Neural crest cell (in vitro differentiated cells): ENCODE measurements at regions not wholly inside any gene's neighbourhood (a gene's known extent, or its start where the extent isn't known, plus 50 kb on each side); places are given as distances from the start of the nearest gene placed in this dataset.

ENCODE experiments used
- DNase-seq: peaks from one replicate; pipeline ENCODE4 v3.0.0; 2021; ENCODE audit warnings: low read depth, mixed read lengths, low spot score
- H3K27ac Mint-ChIP-seq: one replicate; pipeline ENCODE4 v1.8.0; 2021; ENCODE audit warnings: mild to moderate bottlenecking, mixed read lengths; ENCODE audit not compliant: unreplicated experiment
- H3K27me3 Mint-ChIP-seq: 2 replicates; pipeline ENCODE4 v1.8.0; 2021; ENCODE audit warnings: low read depth, mild to moderate bottlenecking, mixed read lengths
- H3K36me3 Mint-ChIP-seq: 2 replicates; pipeline ENCODE4 v1.8.0; 2021; ENCODE audit warnings: low read depth, mild to moderate bottlenecking, mixed read lengths
- H3K4me1 Mint-ChIP-seq: 2 replicates; pipeline ENCODE4 v1.8.0; 2021; ENCODE audit warnings: mixed read lengths
- H3K4me3 Mint-ChIP-seq: one replicate; pipeline ENCODE4 v1.8.0; 2021; ENCODE audit warnings: mild to moderate bottlenecking, mixed read lengths
- H3K9me3 Mint-ChIP-seq: 2 replicates; pipeline ENCODE4 v1.8.0; 2021; ENCODE audit warnings: mixed read lengths
- CTCF ChIP-seq: fragments of 200-600 bp; sonication (generic); conservative IDR thresholded peaks from 2 replicates; pipeline ENCODE4 v1.5.0; 2021; ENCODE audit warnings: antibody characterized with exemption, mild to moderate bottlenecking

- Mint-ChIP-seq H3K4me3 (no peak overlapping the region), H3K27me3 (no peaks in the 10 kb centered on the region), H3K36me3 (no peaks in the 10 kb centered on the region), H3K9me3 (peaks cover 5% of the 10 kb centered on the region), H3K4me1 (peaks cover 24% of the 10 kb centered on the region), H3K27ac (no peak overlapping the region)
- no peak for DNase-seq
- no peak for TF ChIP-seq CTCF
Observed at GRCh38 chr13:34349091-34349722, 531.3 kb downstream of the RFC3 start.

- no peaks in the 10 kb centered on the region for H3K27me3 Mint-ChIP-seq
- no peaks in the 10 kb centered on the region for H3K36me3 Mint-ChIP-seq
- TF ChIP-seq CTCF: no peak
- peaks cover 16% of the 10 kb centered on the region for H3K4me1 Mint-ChIP-seq
- peaks cover 8% of the 10 kb centered on the region for H3K9me3 Mint-ChIP-seq
- no peak overlapping the region for H3K4me3 Mint-ChIP-seq
- no peak for DNase-seq
- H3K27ac Mint-ChIP-seq: no peak overlapping the region
Observed at GRCh38 chr13:34350671-34351070, 532.7 kb downstream of the RFC3 start.

- no peaks in the 10 kb centered on the region for H3K27me3 Mint-ChIP-seq
- no peak for DNase-seq
- peaks cover 8% of the 10 kb centered on the region for H3K9me3 Mint-ChIP-seq
- no peak overlapping the region for H3K27ac Mint-ChIP-seq
- H3K4me1 Mint-ChIP-seq: peaks cover 16% of the 10 kb centered on the region
- no peak for TF ChIP-seq CTCF
- H3K4me3 Mint-ChIP-seq: no peak overlapping the region
- H3K36me3 Mint-ChIP-seq: no peaks in the 10 kb centered on the region
Observed at GRCh38 chr13:34351134-34351533, 533.2 kb downstream of the RFC3 start.

GRCh38 chr13:34352958-34353357 lies 535.0 kb downstream of the RFC3 start:
- H3K36me3 Mint-ChIP-seq: no peaks in the 10 kb centered on the region
- peaks cover 8% of the 10 kb centered on the region for H3K9me3 Mint-ChIP-seq
- H3K27me3 Mint-ChIP-seq: no peaks in the 10 kb centered on the region
- DNase-seq: no peak
- H3K4me3 Mint-ChIP-seq: no peak overlapping the region
- H3K27ac Mint-ChIP-seq: no peak overlapping the region
- no peak for TF ChIP-seq CTCF
- peaks cover 3% of the 10 kb centered on the region for H3K4me1 Mint-ChIP-seq

- TF ChIP-seq CTCF: no peak
- no peaks in the 10 kb centered on the region for H3K4me1 Mint-ChIP-seq
- no peak for DNase-seq
- no peaks in the 10 kb centered on the region for H3K27me3 Mint-ChIP-seq
- peaks cover 6% of the 10 kb centered on the region for H3K9me3 Mint-ChIP-seq
- no peaks in the 10 kb centered on the region for H3K36me3 Mint-ChIP-seq
- no peak overlapping the region for H3K4me3 Mint-ChIP-seq
- no peak overlapping the region for H3K27ac Mint-ChIP-seq
Observed at GRCh38 chr13:34356686-34357434, 538.9 kb downstream of the RFC3 start.
